Naive thymus-derived CD4-positive, alpha-beta T cell (primary cell): ENCODE measurements at regions not wholly inside any gene's neighbourhood (a gene's known extent, or its start where the extent isn't known, plus 50 kb on each side); places are given as distances from the start of the nearest gene placed in this dataset.

Experiments
- ATAC-seq: fragments of 150-1000 bp; cut with Tn5 transposase; 2 replicates; pipeline ENCODE4 v1.10.0; 2021; ENCODE audit warnings: mild to moderate bottlenecking, moderate library complexity
- CTCF ChIA-PET: fragments of 350-600 bp; sonication (Branson Sonifier 250); formaldehyde crosslinking; loops from one replicate; lab custom pipeline; 2021; ENCODE audit warnings: antibody characterized with exemption; lab: Charles Lee
- POLR2A ChIA-PET: fragments of 350-600 bp; sonication (Branson Sonifier 250); formaldehyde crosslinking; loops from one replicate; lab custom pipeline; 2021; ENCODE audit warnings: antibody characterized with exemption, inconsistent platforms; lab: Charles Lee
- DNase-seq, 9 donors: peaks; one replicate each; pipeline versions ENCODE4 v3.0.0 to v3.0.0-alpha.2; 2020 to 2022; ENCODE audit warnings: mixed read lengths in 1 of 9
- H3K27ac ChIP-seq: one replicate; pipeline ENCODE4 v1.7.0; 2013; ENCODE audit warnings: mild to moderate bottlenecking, low read depth, low read length, moderate library complexity
- H3K27me3 ChIP-seq, 2 donors: one replicate each; pipeline ENCODE4 v1.7.0; 2013; ENCODE audit warnings: low read length in 2 of 2, mild to moderate bottlenecking in 2 of 2, moderate library complexity in 2 of 2; ENCODE audit not compliant: control insufficient read depth in 2 of 2, insufficient read depth in 2 of 2
- H3K36me3 ChIP-seq, 3 experiments: 1 replicate in 2 of 3; 2 replicates in 1 of 3; pipeline ENCODE4 v1.7.0; 2013; ENCODE audit warnings: low read length in 3 of 3, mild to moderate bottlenecking in 3 of 3, moderate library complexity in 1 of 3; ENCODE audit not compliant: insufficient read depth in 3 of 3, control insufficient read depth in 2 of 3
- H3K4me1 ChIP-seq, 2 donors: one replicate each; pipeline ENCODE4 v1.7.0; 2013; ENCODE audit warnings: low read length in 2 of 2, mild to moderate bottlenecking in 2 of 2, moderate library complexity in 1 of 2; ENCODE audit not compliant: control insufficient read depth in 2 of 2, insufficient read depth in 2 of 2
- H3K4me3 ChIP-seq: 2 replicates; pipeline ENCODE4 v1.7.0; 2013; ENCODE audit warnings: mild to moderate bottlenecking, low read length
- H3K9me3 ChIP-seq, 3 experiments: 1 replicate in 2 of 3; 2 replicates in 1 of 3; pipeline ENCODE4 v1.7.0; 2013; ENCODE audit warnings: low read length in 3 of 3; ENCODE audit not compliant: control insufficient read depth in 2 of 3
- H3K27ac Mint-ChIP-seq, 9 donors: one replicate each; pipeline ENCODE4 v1.8.0; 2020 to 2022; ENCODE audit warnings: mixed read lengths in 9 of 9, mild to moderate bottlenecking in 8 of 9, moderate library complexity in 5 of 9, inconsistent platforms in 2 of 9
- H3K27me3 Mint-ChIP-seq, 5 donors: one replicate each; pipeline ENCODE4 v1.8.0; 2021 to 2022; ENCODE audit warnings: mixed read lengths in 5 of 5, mild to moderate bottlenecking in 1 of 5
- H3K36me3 Mint-ChIP-seq, 5 donors: one replicate each; pipeline ENCODE4 v1.8.0; 2020 to 2022; ENCODE audit warnings: mixed read lengths in 5 of 5, mild to moderate bottlenecking in 3 of 5, inconsistent platforms in 1 of 5
- H3K4me1 Mint-ChIP-seq, 7 donors: one replicate each; pipeline ENCODE4 v1.8.0; 2020 to 2022; ENCODE audit warnings: mixed read lengths in 7 of 7, mild to moderate bottlenecking in 3 of 7, inconsistent platforms in 1 of 7
- H3K4me3 Mint-ChIP-seq, 10 donors: one replicate each; pipeline ENCODE4 v1.8.0; 2020 to 2022; ENCODE audit warnings: mild to moderate bottlenecking in 10 of 10, mixed read lengths in 10 of 10, moderate library complexity in 6 of 10, inconsistent platforms in 2 of 10
- H3K9me3 Mint-ChIP-seq, 11 donors: one replicate each; pipeline ENCODE4 v1.8.0; 2020 to 2022; ENCODE audit warnings: mixed read lengths in 11 of 11, mild to moderate bottlenecking in 4 of 11, inconsistent platforms in 1 of 11, moderate library complexity in 1 of 11
- intact Hi-C, 2 donors: fragments of 100-400 bp; cut with micrococcal nuclease; formaldehyde crosslinking; loops; one replicate each; pipeline ENCODE4 v1.15.1; 2023

DNA sequence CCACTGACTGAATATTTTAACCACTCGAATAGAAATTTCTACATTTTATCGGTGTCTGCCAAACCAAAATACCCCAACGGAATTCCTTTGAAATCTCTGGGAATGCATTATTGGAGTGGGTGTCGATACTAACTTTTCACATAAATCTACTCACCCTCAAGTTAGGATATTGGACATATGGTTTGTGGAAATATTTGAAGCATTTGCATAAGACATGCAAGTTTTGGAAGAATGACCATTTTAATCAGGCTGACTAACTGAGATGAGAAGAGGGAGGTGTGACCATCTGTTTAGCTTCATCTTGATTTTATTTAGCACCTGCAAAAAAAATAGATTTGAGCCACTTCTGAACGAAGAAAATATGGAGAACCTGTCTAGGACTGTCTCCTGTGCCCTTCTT is 61.2 kb downstream of the KLF6 start:
- no peaks in the 10 kb centered on the region for H3K4me1 ChIP-seq
- ChIA-PET POLR2A (interaction anchor here (0.6 to 0.7 kb wide), 2 partner anchors 20 to 128 kb away, joined by 3 read pairs; no protein-coding TSS in a partner anchor), CTCF (no interaction called here)
- H3K9me3 ChIP-seq = no peaks in the 10 kb centered on the region
- no peak overlapping the region for H3K27ac ChIP-seq
- Mint-ChIP-seq H3K27me3 (peaks cover 0 to 45% (median 0%) of the 10 kb centered on the region in 5 donors), H3K27ac (no peak overlapping the region), H3K4me1 (peaks cover 0 to 7% (median 0%) of the 10 kb centered on the region in 7 donors), H3K4me3 (no peak overlapping the region), H3K9me3 (no peaks in the 10 kb centered on the region), H3K36me3 (no peaks in the 10 kb centered on the region)
- no peak for ATAC-seq
- no peak overlapping the region for H3K4me3 ChIP-seq
- intact Hi-C loops = no loop called here
- no peaks in the 10 kb centered on the region for H3K27me3 ChIP-seq
- H3K36me3 ChIP-seq = no peaks in the 10 kb centered on the region
- DNase-seq = no peak

DNA sequence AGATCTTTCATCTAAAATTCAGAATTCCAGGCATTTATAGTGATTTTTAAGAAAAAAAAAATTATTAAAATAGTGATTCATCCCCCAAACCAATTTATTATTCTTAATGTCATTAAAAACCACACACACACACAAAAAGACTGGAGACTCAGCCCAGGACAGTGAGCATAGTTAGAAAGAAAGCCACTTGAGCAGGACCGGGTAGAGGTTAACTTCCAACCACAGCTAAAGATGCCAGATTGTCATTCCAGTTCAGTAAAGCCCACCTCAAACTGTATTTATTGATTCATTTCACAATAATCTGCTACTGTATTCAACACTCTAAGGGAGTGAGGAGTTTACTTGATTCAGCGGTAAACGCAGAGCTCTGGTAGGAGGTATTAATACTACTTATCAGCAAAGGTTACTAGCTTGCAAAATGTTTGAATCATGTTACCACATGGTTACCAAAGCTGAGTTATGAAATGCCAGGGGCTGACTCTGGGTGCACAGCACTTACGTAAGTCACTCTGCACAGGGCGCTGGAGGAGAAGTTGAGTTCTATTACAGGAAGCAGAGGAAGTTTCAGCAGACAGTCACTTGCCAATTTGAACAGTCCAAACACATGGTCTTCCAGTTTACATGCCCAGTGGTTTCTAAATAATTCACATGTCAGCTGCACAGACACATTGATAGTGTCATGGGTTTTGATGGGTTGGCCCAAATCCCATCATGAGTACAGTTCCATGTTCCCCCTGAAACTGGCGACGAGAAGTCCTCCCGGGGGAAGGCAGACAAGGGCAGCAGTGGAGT is 64.6 kb downstream of the KLF6 start:
- Mint-ChIP-seq H3K27me3 (peaks cover 0 to 39% (median 0%) of the 10 kb centered on the region in 5 donors), H3K4me3 (no peak overlapping the region), H3K27ac (no peak overlapping the region), H3K9me3 (no peaks in the 10 kb centered on the region), H3K36me3 (no peaks in the 10 kb centered on the region), H3K4me1 (peaks cover 0 to 7% (median 0%) of the 10 kb centered on the region in 7 donors)
- Histone ChIP-seq H3K36me3 (no peaks in the 10 kb centered on the region), H3K4me1 (no peaks in the 10 kb centered on the region), H3K4me3 (no peak overlapping the region), H3K9me3 (no peaks in the 10 kb centered on the region), H3K27me3 (no peaks in the 10 kb centered on the region), H3K27ac (no peak overlapping the region)
- intact Hi-C loops = no loop called here
- ATAC-seq (peak; percentile 89), DNase-seq (no peak)
- ChIA-PET POLR2A (no interaction called here), CTCF (no interaction called here)

- Mint-ChIP-seq H3K27ac (peak overlapping the region in 1 of 9 donors; percentile 68), H3K36me3 (no peaks in the 10 kb centered on the region), H3K4me3 (peak overlapping the region in 1 of 10 donors; percentile 14), H3K9me3 (no peaks in the 10 kb centered on the region), H3K27me3 (peaks cover 0 to 36% (median 0%) of the 10 kb centered on the region in 5 donors), H3K4me1 (peaks cover 0 to 7% (median 0%) of the 10 kb centered on the region in 7 donors)
- ATAC-seq (no peak), DNase-seq (no peak)
- Histone ChIP-seq H3K27me3 (no peaks in the 10 kb centered on the region), H3K4me3 (no peak overlapping the region), H3K27ac (no peak overlapping the region), H3K4me1 (no peaks in the 10 kb centered on the region), H3K36me3 (no peaks in the 10 kb centered on the region), H3K9me3 (no peaks in the 10 kb centered on the region)
- intact Hi-C loops = no loop called here
- ChIA-PET CTCF (no interaction called here), POLR2A (interaction anchor here (0.6 kb wide), 1 partner anchor 1729 kb away, joined by 3 read pairs; no protein-coding TSS in a partner anchor)
Measured at GRCh38 chr10:3719024-3719843, 65.8 kb downstream of the KLF6 start.

- ChIA-PET CTCF (no interaction called here), POLR2A (no interaction called here)
- H3K9me3 ChIP-seq = peaks cover 0 to 5% (median 0%) of the 10 kb centered on the region in 3 experiments
- H3K27me3 ChIP-seq = no peaks in the 10 kb centered on the region
- H3K4me1 ChIP-seq = no peaks in the 10 kb centered on the region
- peaks cover 2 to 19% (median 11%) of the 10 kb centered on the region in 11 donors for H3K9me3 Mint-ChIP-seq
- intact Hi-C loops = no loop called here
- H3K27me3 Mint-ChIP-seq = peaks cover 0 to 18% (median 0%) of the 10 kb centered on the region in 5 donors
- H3K4me3 ChIP-seq = no peak overlapping the region
- no peak overlapping the region for H3K27ac ChIP-seq
- no peak overlapping the region for H3K4me3 Mint-ChIP-seq
- no peaks in the 10 kb centered on the region for H3K36me3 ChIP-seq
- no peak for DNase-seq
- H3K4me1 Mint-ChIP-seq = peaks cover 0 to 5% (median 0%) of the 10 kb centered on the region in 7 donors
- no peak overlapping the region for H3K27ac Mint-ChIP-seq
- peaks cover 0 to 16% (median 9%) of the 10 kb centered on the region in 5 donors for H3K36me3 Mint-ChIP-seq
- ATAC-seq = no peak
Measured at GRCh38 chr10:3716093-3716492, 68.9 kb downstream of the KLF6 start.

DNA sequence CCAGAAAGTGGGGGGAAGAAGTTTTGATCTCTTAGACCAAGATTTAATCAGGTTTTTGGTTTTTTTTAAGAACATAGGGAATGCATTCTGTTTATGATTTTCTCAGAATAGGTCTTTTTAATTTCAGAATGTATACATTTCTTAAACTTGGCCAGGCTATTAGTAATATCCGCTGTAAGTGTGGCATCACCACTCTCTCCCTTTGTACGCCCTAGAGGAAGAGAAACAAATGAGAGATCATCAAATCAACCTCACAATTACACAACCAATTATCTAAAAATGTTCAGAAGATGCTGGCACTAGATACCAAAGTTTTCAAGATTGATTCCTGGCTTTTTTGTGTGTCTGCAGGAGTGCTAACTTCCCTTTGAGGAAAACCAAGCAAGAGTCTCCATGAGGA is 70.0 kb downstream of the KLF6 start:
- POLR2A ChIA-PET = no interaction called here
- no peak overlapping the region for H3K4me3 ChIP-seq

DNA sequence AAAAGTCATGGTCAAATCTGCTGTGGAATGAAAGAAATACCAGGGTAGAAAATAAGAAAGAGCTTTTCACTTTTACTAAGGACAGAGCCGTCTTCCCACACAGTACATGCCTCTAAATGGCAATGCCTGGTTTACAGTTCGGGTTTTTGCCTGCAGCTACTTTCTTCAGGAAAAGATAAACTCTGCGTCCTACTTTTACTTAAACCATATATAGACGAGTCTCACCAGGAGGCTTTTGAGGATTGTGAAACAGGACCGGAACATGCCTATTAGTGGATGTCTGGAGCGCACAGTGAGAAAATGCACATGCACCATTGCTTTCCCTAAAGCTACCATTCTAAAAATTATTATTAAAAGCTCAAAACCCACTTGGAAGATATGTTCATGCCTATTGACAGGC is 70.5 kb downstream of the KLF6 start:
- H3K27ac ChIP-seq = no peak overlapping the region
- H3K4me3 Mint-ChIP-seq = no peak overlapping the region
- DNase-seq (no peak), ATAC-seq (no peak)
- ChIA-PET CTCF (no interaction called here), POLR2A (interaction anchor here (0.6 kb wide), 1 partner anchor 38 kb away, joined by 3 read pairs; no protein-coding TSS in a partner anchor)
- H3K4me1 Mint-ChIP-seq = peaks cover 0 to 5% (median 0%) of the 10 kb centered on the region in 7 donors
- intact Hi-C loops = no loop called here
- no peak overlapping the region for H3K4me3 ChIP-seq
- peaks cover 5 to 21% (median 14%) of the 10 kb centered on the region in 11 donors for H3K9me3 Mint-ChIP-seq
- no peaks in the 10 kb centered on the region for H3K27me3 ChIP-seq
- peaks cover 0 to 18% (median 11%) of the 10 kb centered on the region in 5 donors for H3K36me3 Mint-ChIP-seq
- no peaks in the 10 kb centered on the region for H3K36me3 ChIP-seq
- peaks cover 0 to 14% (median 0%) of the 10 kb centered on the region in 5 donors for H3K27me3 Mint-ChIP-seq
- no peaks in the 10 kb centered on the region for H3K4me1 ChIP-seq
- H3K9me3 ChIP-seq = peaks cover 0 to 5% (median 0%) of the 10 kb centered on the region in 3 experiments
- H3K27ac Mint-ChIP-seq = no peak overlapping the region

More for the DNA sequence above, 70.0 kb downstream of the KLF6 start:
- Mint-ChIP-seq H3K27ac (no peak overlapping the region), H3K36me3 (peaks cover 0 to 18% (median 11%) of the 10 kb centered on the region in 5 donors), H3K4me1 (peaks cover 0 to 5% (median 0%) of the 10 kb centered on the region in 7 donors), H3K27me3 (peaks cover 0 to 14% (median 0%) of the 10 kb centered on the region in 5 donors), H3K4me3 (no peak overlapping the region), H3K9me3 (peaks cover 5 to 21% (median 14%) of the 10 kb centered on the region in 11 donors)
- DNase-seq = no peak
- intact Hi-C loops = no loop called here
- peak; percentile 72 for ATAC-seq
- Histone ChIP-seq H3K4me1 (no peaks in the 10 kb centered on the region), H3K36me3 (no peaks in the 10 kb centered on the region), H3K9me3 (peaks cover 0 to 5% (median 0%) of the 10 kb centered on the region in 3 experiments), H3K27ac (no peak overlapping the region), H3K27me3 (no peaks in the 10 kb centered on the region)
- CTCF ChIA-PET = no interaction called here
